GM19463 (cell line): ENCODE measurements at regions not wholly inside any gene's neighbourhood (a gene's known extent, or its start where the extent isn't known, plus 50 kb on each side); places are given as distances from the start of the nearest gene placed in this dataset.
A peak's percentile ranks its signal among the peaks of the same experiment; 100 is the strongest.

Source experiments
- ATAC-seq: cut with Tn5 transposase; IDR thresholded peaks from one replicate; pipeline ENCODE4 v1.9.1; 2021; ENCODE audit warnings: mild to moderate bottlenecking, moderate library complexity; ENCODE audit not compliant: unreplicated experiment

DNA sequence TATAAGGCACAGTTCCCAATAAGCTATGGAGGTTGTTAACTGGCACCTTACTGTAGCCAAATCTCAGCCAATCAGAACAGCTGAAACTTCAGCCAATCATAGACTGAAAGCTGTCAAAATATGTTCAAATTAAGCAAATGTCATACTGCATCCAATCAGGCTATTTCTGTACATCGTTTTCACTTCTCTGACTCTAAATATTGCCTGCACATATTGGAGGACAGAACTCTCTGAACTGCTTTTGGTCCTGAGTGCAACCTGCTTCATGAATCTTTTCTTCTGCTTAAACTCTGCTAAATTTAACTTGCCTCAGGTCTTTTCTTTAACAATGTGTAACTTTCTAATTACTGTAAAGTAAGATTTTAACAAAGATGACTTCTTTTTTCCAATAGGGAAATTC, 1198.9 kb upstream of the PCDH7 start:
- no peak for ATAC-seq

DNA sequence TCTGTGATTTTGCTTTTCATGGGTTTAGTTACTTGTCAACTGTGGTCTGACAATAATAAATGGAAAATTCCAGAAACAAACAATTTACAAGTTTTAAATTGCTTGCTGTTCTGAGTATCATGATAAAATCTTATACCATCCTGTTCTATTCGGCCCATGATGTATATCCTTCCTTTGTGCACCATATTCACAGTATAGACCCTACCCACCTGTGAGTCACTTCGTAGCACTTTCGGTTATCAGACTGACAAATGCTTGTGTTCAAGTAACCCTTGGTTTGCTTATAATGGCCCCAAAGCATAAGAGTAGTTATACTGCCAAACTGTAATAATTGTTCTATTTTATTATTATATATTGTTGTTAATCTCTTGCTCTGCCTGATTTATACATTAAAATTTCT, 1183.4 kb upstream of the PCDH7 start:
- ATAC-seq, result no peak

- no peak for ATAC-seq
Measured at GRCh38 chr4:29538889-29539646, 1181.1 kb upstream of the PCDH7 start.

GRCh38 chr4:29540439-29541102, 1179.6 kb upstream of the PCDH7 start:
- ATAC-seq, result peak; percentile 59

DNA sequence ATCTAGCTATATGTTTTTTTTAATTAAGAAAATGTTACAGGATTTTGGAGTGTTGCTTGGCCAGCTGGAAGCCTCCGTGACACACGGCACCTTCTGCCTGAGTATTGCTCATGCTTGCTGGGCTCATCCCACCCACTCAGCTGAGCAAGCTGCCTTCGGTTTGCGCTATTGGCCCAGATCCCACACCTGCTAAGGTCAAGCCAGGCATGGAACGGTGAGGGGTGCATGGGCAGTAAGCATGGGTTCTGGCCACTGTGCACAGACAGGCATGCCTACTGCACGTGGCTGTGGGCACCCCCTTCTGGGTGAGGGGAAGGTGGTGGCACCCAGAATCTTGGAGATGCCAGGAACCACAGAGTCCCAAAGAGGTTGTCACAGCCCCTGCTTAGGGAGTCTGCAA, 1178.4 kb upstream of the PCDH7 start:
- no peak for ATAC-seq

GRCh38 chr4:29549342-29549741, 1170.8 kb upstream of the PCDH7 start:
- no peak for ATAC-seq

- no peak for ATAC-seq
Measured at GRCh38 chr4:29551821-29552220, 1168.3 kb upstream of the PCDH7 start.

DNA sequence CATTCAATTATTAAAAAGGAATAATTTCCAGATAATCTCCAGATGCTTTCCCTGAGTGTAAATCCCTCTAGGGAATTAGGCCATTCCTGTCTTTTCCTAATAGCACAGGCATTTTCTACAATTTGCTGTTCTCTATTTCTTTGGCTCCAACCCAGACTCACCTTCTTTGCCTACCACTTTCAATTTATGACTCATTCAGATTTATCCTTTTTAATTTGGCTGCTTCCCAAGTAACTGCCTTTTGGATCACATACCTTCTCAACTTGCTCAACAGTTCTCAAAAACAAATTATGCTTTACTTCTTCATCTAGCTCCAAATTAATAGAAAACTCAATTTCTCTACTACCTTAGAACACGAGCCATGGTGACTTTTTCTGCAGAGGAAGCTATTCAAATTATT, 1166.3 kb upstream of the PCDH7 start:
- ATAC-seq, result no peak

DNA sequence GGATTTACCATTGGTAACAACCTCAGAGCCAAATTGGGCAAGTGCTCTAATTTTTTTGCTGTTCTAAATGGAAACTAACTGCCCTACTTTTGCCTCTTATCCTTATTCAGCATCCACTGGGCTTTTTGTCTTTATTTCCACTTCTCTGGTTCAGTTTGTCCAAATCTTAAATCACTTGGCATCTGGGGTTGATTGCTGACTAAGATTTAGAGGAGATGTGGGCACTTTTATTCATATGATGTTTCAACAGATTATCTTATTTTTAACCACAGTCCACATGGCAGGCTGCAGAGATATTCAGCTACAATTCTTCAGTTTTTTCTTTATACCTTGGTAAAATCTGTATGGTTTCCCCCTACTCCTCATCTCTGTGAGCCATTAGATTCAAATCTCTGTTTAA, 1161.4 kb upstream of the PCDH7 start:
- no peak for ATAC-seq

GRCh38 chr4:29559286-29559685, 1160.9 kb upstream of the PCDH7 start:
- ATAC-seq, result no peak

DNA sequence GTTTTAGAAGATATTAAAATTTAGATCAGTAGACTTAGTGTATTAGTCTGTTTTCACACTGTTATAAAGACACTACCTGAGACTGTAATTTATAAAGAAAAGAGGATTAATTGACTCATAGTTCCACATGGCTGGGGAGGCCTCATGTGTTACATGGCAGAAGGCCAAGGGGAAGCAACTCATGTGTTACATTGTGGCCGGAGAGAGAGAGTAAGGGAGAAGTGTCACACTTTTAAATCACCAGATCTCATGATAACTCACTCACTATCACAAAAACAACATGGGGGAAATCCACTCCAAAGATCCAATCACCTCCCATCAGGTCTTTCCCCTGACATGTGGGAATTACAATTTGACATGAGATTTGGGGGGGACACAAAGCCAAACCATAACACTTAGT, 1159.7 kb upstream of the PCDH7 start:
- no peak for ATAC-seq

GRCh38 chr4:29565256-29565655, 1154.9 kb upstream of the PCDH7 start:
- no peak for ATAC-seq

GRCh38 chr4:29566371-29566770, 1153.8 kb upstream of the PCDH7 start:
- ATAC-seq, result no peak

DNA sequence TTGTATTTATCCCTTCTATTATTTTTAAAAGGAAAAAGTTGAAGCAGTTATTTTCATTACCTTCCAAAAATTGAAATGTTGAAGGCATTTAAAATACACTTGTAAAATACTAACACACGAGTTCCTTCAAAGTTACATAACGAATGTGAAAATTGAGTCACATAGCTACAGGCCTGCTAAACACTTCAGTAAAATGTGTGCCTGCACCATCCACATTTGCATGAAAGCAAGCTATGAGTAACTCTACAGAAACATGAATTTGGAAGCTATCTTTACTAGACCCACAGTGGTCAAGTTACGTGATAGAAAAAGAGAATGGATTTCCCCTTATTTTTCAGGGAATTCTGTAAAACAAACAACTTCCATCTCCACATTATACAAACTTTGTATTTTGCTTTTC, 1148.8 kb upstream of the PCDH7 start:
- ATAC-seq, result no peak

DNA sequence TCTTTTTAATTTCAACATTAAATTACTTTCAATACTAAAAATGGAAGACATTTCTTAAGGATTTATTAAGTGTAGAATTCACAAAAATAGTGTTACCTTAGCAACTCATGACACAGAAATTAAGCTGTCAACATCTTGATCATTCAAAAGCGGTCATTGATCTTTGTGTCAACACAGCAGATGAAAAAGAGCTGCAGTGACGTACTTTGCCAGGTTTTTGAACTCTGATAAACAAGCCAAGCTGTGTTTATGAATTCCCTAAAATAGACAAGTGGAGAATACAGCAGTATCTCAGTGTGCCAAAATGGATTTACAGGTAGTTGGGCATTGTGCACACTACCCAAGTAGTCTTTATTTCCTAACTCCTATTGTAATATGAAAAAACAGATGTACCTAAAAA, 1141.8 kb upstream of the PCDH7 start:
- no peak for ATAC-seq

- no peak for ATAC-seq
Measured at GRCh38 chr4:29581457-29581856, 1138.7 kb upstream of the PCDH7 start.

GRCh38 chr4:29588617-29589016, 1131.6 kb upstream of the PCDH7 start:
- ATAC-seq, result no peak

DNA sequence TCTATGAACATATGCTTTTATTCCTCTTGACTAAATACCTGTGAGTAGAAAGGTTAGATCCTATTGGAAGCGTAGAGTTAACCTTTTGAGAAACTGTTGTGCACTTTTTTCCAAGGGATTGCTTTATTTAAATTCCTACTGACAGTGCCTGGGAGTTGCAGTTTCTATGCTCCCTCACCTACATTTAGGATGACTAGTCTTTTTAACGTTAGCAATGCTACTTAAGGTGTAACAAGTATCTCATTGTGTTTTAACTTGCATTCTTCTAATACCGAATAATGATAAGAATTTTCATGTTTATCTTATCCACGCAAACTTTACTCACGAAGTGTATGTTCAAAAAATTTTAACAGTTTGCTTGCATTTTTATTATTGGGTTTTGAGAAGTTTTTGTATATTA, 1123.9 kb upstream of the PCDH7 start:
- ATAC-seq, result no peak

DNA sequence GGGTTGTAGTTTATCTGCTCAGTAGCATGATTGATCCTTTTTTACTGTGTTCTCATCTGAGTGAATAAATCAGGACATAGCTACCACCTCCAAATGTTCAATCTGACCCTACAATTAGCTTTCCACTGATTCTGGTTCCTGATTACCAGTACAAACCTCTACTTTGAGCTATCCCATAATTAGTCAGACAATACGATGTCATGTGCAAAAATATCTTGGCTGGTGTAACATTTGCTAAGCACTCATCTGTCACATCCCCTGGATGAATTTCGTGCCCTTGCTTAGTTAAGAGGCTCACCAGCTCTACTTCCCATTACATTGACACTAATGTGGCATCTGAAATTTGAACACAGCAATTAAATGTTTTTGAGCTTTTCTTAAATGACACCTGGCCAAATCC, 1101.0 kb upstream of the PCDH7 start:
- ATAC-seq, result no peak

DNA sequence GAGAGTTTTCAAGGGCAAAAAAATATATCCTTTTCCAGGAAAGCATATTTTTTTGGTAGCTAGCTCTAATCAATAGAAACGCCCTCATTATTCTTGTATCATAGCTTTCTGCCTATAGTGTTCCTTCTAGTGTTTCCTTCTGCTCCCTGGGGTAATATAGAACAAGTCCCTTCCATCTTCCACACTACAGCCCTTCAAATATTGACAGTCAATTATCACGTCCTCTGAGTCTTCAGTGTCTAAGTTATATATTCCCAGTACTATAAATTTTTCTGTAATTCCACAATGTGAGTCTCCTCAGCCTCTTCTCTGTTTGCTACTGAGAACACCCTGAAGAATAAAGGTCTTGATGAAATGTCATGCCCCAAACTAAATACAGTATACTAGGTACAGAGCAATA, 1088.0 kb upstream of the PCDH7 start:
- ATAC-seq, result no peak

DNA sequence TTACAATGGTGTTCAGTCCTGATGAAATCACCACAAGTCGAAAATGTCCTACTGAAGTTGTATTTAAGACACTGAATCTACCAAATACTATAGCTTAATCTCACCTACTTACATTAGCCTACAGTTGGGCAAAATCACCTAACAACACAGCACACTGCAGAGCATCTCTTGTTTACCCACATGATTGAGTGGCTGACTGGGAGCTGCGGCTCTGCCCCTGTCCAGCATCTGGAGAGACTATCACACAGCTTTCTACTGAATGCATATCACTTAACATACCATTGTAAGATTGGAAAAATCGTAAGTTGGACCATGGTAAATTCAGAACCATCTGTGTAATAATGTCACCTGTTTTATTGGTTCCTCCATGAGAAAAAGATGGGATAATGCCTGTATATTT, 1083.2 kb upstream of the PCDH7 start:
- ATAC-seq, result no peak

GRCh38 chr4:29653221-29653620, 1066.9 kb upstream of the PCDH7 start:
- no peak for ATAC-seq

- no peak for ATAC-seq
Measured at GRCh38 chr4:29680644-29681043, 1039.5 kb upstream of the PCDH7 start.
